ENCODE measurements at regions not wholly inside any gene's neighbourhood (a gene's known extent, or its start where the extent isn't known, plus 50 kb on each side); places are given as distances from the start of the nearest gene placed in this dataset.

DNA sequence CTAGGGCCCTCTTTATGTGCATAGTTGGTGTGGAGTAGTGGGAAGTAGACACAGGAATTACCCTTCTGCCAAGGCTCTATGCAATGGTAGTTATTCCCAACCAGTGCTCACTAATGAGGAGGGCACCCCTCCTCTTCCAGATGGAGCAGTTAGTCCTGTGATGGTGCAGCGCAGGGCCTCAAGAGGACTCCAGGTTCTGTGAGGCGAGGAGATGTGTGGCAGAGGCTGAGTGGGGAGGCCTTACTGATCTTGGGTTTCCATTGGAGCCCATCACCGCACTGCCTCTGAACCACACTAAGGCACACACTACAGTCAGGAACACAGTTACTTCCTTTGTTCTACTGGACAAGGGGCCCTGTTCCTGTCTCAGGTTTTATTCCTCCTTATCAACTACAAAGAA is 122.5 kb upstream of the POU3F1 start:
- H3K79me2 ChIP-seq (ENCODE audit: control insufficient read depth, insufficient read depth, low read length) = no peaks in the 10 kb centered on the region
- in situ Hi-C loops (cut with MboI) (no loop called here), intact Hi-C loops (cut with micrococcal nuclease) (no loop called here)
- H3K9ac ChIP-seq (ENCODE audit: insufficient read depth in 1 of 2, low read depth in 2 of 2, low read length in 2 of 2) = no peak overlapping the region
- FAIRE-seq (no peak), ATAC-seq (no peak), DNase-seq (ENCODE audit: extremely low read depth in 1 of 4, low spot score in 3 of 4) (no peak)
- peaks cover 23 to 24% of the 10 kb centered on the region in 2 experiments; a peak in 4 of 5 replicates for H3K27me3 ChIP-seq (ENCODE audit: control insufficient read depth in 2 of 2, insufficient read depth in 2 of 2, low read length in 2 of 2)
- POLR2A ChIA-PET = no interaction called here
- H3K9me3 ChIP-seq (replicated peaks; ENCODE audit: control insufficient read depth, insufficient read depth, low read depth, low read length) = no peaks in the 10 kb centered on the region
- CTCF ChIA-PET (ENCODE audit: low intra/inter-chr PET ratio) = no interaction called here
- no peaks in the 10 kb centered on the region for H4K20me1 ChIP-seq (replicated peaks; ENCODE audit: control insufficient read depth, insufficient read depth, low read length)
- H3K9me1 ChIP-seq (ENCODE audit: control insufficient read depth, insufficient read depth, low read length) = no peaks in the 10 kb centered on the region
- no peak overlapping the region for H3K4me3 ChIP-seq
- H3K4me2 ChIP-seq (ENCODE audit: insufficient read depth, low read length) = no peak overlapping the region
- no peak overlapping the region for H2AFZ ChIP-seq (ENCODE audit: low read depth, low read length)
- no TSS peak for BruUV-seq (replicated peaks)
- WGBS (ENCODE audit: insufficient coverage, low coverage, missing lambda C conversion rate) = 2% methylated on average over 3 of the region's 3 CpGs
- no peaks in the 10 kb centered on the region for H3K4me1 ChIP-seq (replicated peaks in 1 of 2; ENCODE audit: control insufficient read depth in 2 of 2, insufficient read depth in 2 of 2, low read length in 2 of 2)
- no peaks in the 10 kb centered on the region for H3K36me3 ChIP-seq (ENCODE audit: control insufficient read depth, insufficient read depth, low read length)
- no peak overlapping the region for H3K27ac ChIP-seq (ENCODE audit: extremely low read depth, low read depth, low read length)
- TF ChIP-seq ZNF76 (CRISPR knock-in tag; IDR thresholded peaks at IDR 0.05; ENCODE audit: borderline replicate concordance) (no peak), WHSC1 (IDR thresholded peaks at IDR 0.05; ENCODE audit: low read length) (no peak), ZNF780A (CRISPR knock-in tag; IDR thresholded peaks at IDR 0.05) (no peak), PURB (CRISPR knock-in tag; IDR thresholded peaks at IDR 0.05; ENCODE audit: low read depth) (no peak), ZNF507 (tag; conservative IDR thresholded peaks at IDR 0.05) (no peak), ZNF717 (CRISPR knock-in tag; IDR thresholded peaks at IDR 0.05) (no peak), NFE2L1 (tag; IDR thresholded peaks at IDR 0.05; ENCODE audit: borderline replicate concordance, low read depth) (no peak), ARID2 (IDR thresholded peaks at IDR 0.05) (no peak), MYNN (IDR thresholded peaks at IDR 0.05) (no peak), MYNN (CRISPR knock-in tag; IDR thresholded peaks at IDR 0.05) (no peak), KDM4B (IDR thresholded peaks at IDR 0.05; ENCODE audit: borderline replicate concordance in 2 of 2, low read depth in 1 of 2) (no peak), TSC22D4 (tag; IDR thresholded peaks at IDR 0.05) (no peak), PCBP1 (IDR thresholded peaks at IDR 0.05; ENCODE audit: low read depth, low read length, poor library complexity, severe bottlenecking) (no peak), ZKSCAN1 (IDR thresholded peaks at IDR 0.05; ENCODE audit: low read depth, low read length) (no peak), SMARCC2 (IDR thresholded peaks at IDR 0.05; ENCODE audit: low read depth) (no peak)
- TF ChIP-seq, protein P1, sequence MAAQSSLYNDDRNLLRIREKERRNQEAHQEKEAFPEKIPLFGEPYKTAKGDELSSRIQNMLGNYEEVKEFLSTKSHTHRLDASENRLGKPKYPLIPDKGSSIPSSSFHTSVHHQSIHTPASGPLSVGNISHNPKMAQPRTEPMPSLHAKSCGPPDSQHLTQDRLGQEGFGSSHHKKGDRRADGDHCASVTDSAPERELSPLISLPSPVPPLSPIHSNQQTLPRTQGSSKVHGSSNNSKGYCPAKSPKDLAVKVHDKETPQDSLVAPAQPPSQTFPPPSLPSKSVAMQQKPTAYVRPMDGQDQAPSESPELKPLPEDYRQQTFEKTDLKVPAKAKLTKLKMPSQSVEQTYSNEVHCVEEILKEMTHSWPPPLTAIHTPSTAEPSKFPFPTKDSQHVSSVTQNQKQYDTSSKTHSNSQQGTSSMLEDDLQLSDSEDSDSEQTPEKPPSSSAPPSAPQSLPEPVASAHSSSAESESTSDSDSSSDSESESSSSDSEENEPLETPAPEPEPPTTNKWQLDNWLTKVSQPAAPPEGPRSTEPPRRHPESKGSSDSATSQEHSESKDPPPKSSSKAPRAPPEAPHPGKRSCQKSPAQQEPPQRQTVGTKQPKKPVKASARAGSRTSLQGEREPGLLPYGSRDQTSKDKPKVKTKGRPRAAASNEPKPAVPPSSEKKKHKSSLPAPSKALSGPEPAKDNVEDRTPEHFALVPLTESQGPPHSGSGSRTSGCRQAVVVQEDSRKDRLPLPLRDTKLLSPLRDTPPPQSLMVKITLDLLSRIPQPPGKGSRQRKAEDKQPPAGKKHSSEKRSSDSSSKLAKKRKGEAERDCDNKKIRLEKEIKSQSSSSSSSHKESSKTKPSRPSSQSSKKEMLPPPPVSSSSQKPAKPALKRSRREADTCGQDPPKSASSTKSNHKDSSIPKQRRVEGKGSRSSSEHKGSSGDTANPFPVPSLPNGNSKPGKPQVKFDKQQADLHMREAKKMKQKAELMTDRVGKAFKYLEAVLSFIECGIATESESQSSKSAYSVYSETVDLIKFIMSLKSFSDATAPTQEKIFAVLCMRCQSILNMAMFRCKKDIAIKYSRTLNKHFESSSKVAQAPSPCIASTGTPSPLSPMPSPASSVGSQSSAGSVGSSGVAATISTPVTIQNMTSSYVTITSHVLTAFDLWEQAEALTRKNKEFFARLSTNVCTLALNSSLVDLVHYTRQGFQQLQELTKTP (IDR thresholded peaks at IDR 0.05; ENCODE audit: low read depth in 1 of 2, partially characterized antibody in 2 of 2) = no peak

All from K562 (cell line).